Mucosa of descending colon (tissue), 3 donors: ENCODE measurements at regions not wholly inside any gene's neighbourhood (a gene's known extent, or its start where the extent isn't known, plus 50 kb on each side); places are given as distances from the start of the nearest gene placed in this dataset.

Experiments
- ATAC-seq: fragments of 200-7000 bp; cut with Tn5 transposase; one replicate; pipeline ENCODE4 v1.9.1; 2020; ENCODE audit warnings: mild to moderate bottlenecking, moderate library complexity
- DNase-seq, 3 donors: peaks; one replicate each; pipeline ENCODE4 v3.0.0-alpha.2; 2020
- H3K36me3 ChIP-seq: fragments of 200-600 bp; one replicate; pipeline ENCODE4 v1.8.0; 2021; ENCODE audit warnings: low read depth, mild to moderate bottlenecking
- H3K4me1 ChIP-seq: fragments of 200-600 bp; one replicate; pipeline ENCODE4 v1.8.0; 2021; ENCODE audit warnings: low read depth, mild to moderate bottlenecking
- H3K4me3 ChIP-seq: fragments of 200-600 bp; one replicate; pipeline ENCODE4 v1.8.0; 2021; ENCODE audit warnings: mild to moderate bottlenecking
- H3K9me3 ChIP-seq: fragments of 200-600 bp; one replicate; pipeline ENCODE4 v1.8.0; 2021; ENCODE audit warnings: mild to moderate bottlenecking
- CTCF ChIP-seq: fragments of 200-600 bp; IDR thresholded peaks from one replicate; pipeline ENCODE4 v1.8.0; 2022; ENCODE audit warnings: antibody characterized with exemption, mild to moderate bottlenecking
- intact Hi-C, 2 donors: fragments of 100-400 bp; cut with DNase I in 1 of 2; cut with micrococcal nuclease in 1 of 2; formaldehyde crosslinking; loops; one replicate each; pipeline versions ENCODE4 v1.11.0 to v1.11.1; 2022; cut with DNase I, micrococcal nuclease
- donor health status: DM: no; HTN: no; CAD: no; lungs with moderate emphysema.
- donor health status: DM: no; HTN: no; CAD: no.
- donor health status: DM: no; HTN: yes; CAD: no.

- Histone ChIP-seq H3K36me3 (no peaks in the 10 kb centered on the region), H3K9me3 (no peaks in the 10 kb centered on the region), H3K4me3 (no peak overlapping the region), H3K4me1 (no peaks in the 10 kb centered on the region)
- ATAC-seq (peak; percentile 30), DNase-seq (no peak)
- intact Hi-C loops, result no loop called here
- no peak for TF ChIP-seq CTCF
These were observed 251.7 kb upstream of the ROBO2 start for GRCh38 chr3:76788206-76788605.

GRCh38 chr3:76789237-76789636 is 250.7 kb upstream of the ROBO2 start:
- Histone ChIP-seq H3K9me3 (no peaks in the 10 kb centered on the region), H3K4me3 (no peak overlapping the region), H3K36me3 (no peaks in the 10 kb centered on the region), H3K4me1 (no peaks in the 10 kb centered on the region)
- no peak for TF ChIP-seq CTCF
- ATAC-seq, result no peak
- intact Hi-C loops, result no loop called here
- DNase-seq, result no peak

- intact Hi-C loops, result no loop called here
- no peak overlapping the region for H3K4me3 ChIP-seq
- no peak for DNase-seq
- H3K4me1 ChIP-seq, result no peaks in the 10 kb centered on the region
- TF ChIP-seq CTCF, result no peak
- ATAC-seq, result no peak
- H3K36me3 ChIP-seq, result no peaks in the 10 kb centered on the region
- H3K9me3 ChIP-seq, result no peaks in the 10 kb centered on the region
These were observed 228.5 kb upstream of the ROBO2 start for GRCh38 chr3:76811418-76811817.

GRCh38 chr3:76812649-76813242 is 227.2 kb upstream of the ROBO2 start:
- Histone ChIP-seq H3K9me3 (no peaks in the 10 kb centered on the region), H3K4me3 (no peak overlapping the region), H3K36me3 (no peaks in the 10 kb centered on the region), H3K4me1 (no peaks in the 10 kb centered on the region)
- no peak for ATAC-seq
- DNase-seq, result no peak
- no peak for TF ChIP-seq CTCF
- intact Hi-C loops, result no loop called here

GRCh38 chr3:76815561-76815960 is 224.3 kb upstream of the ROBO2 start:
- DNase-seq (no peak), ATAC-seq (no peak)
- Histone ChIP-seq H3K4me3 (no peak overlapping the region), H3K9me3 (no peaks in the 10 kb centered on the region), H3K4me1 (no peaks in the 10 kb centered on the region), H3K36me3 (no peaks in the 10 kb centered on the region)
- intact Hi-C loops, result no loop called here
- TF ChIP-seq CTCF, result no peak

GRCh38 chr3:76820481-76820880 is 219.4 kb upstream of the ROBO2 start:
- TF ChIP-seq CTCF, result no peak

More at GRCh38 chr3:76820481-76820880, 219.4 kb upstream of the ROBO2 start:
- Histone ChIP-seq H3K4me1 (no peaks in the 10 kb centered on the region), H3K4me3 (no peak overlapping the region), H3K36me3 (no peaks in the 10 kb centered on the region), H3K9me3 (no peaks in the 10 kb centered on the region)
- ATAC-seq, result no peak
- intact Hi-C loops, result no loop called here
- no peak for DNase-seq
